ENCODE measurements at regions not wholly inside any gene's neighbourhood (a gene's known extent, or its start where the extent isn't known, plus 50 kb on each side); places are given as distances from the start of the nearest gene placed in this dataset.

GRCh38 chr13:34502011-34502410 lies 440.1 kb upstream of the NBEA start:
- no peak for TF ChIP-seq CTCF (IDR thresholded peaks at IDR 0.05; ENCODE audit: extremely low read depth, missing control alignments)
- DNase-seq (ENCODE audit: low spot score) = no peak

- TF ChIP-seq CTCF (IDR thresholded peaks at IDR 0.05; ENCODE audit: extremely low read depth, missing control alignments) = no peak
- no peak for DNase-seq (ENCODE audit: low spot score)
Observed at GRCh38 chr13:34502621-34503020, 439.4 kb upstream of the NBEA start.

DNA sequence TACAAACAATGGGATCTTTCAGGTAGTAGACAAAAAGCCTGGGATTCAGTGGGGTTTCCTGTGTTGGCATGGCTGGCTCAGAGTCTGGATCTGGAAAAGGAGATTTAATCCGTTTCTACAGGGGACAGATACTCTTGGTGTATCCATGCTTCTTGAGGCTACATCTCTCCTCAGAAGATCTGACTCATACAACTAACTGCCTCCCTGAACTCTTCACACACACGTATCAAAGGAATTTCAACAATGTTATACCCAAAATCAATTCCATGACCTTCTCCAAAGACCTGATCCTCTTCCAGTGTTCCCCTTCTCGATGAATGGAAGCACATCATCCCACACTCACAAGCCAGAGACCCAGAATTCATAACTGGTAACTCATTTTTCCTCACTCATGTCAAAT lies 435.3 kb upstream of the NBEA start:
- no peak for TF ChIP-seq CTCF (IDR thresholded peaks at IDR 0.05; ENCODE audit: extremely low read depth, missing control alignments)
- DNase-seq (ENCODE audit: low spot score) = no peak

GRCh38 chr13:34507630-34508029 lies 434.4 kb upstream of the NBEA start:
- no peak for DNase-seq (ENCODE audit: low spot score)
- no peak for TF ChIP-seq CTCF (IDR thresholded peaks at IDR 0.05; ENCODE audit: extremely low read depth, missing control alignments)

DNA sequence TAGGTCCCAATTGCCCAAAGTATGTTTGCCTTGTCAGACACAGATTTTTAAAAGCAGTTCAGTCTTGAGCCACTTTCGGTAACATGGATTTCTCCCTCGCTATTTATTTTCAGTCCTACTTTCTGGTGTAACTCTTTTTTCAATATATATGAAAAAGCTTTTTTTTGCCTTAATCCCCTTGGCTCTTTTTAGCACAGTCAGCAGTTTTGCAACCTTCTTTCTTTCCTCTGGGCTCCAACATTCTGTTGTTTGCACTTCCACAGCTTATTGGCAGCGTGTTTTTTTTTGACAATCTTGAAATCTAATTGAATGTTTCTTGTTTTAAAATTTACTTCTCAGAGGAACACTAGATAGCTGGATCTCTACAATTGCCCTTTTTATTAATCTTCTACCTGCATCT lies 429.3 kb upstream of the NBEA start:
- no peak for DNase-seq (ENCODE audit: low spot score)
- TF ChIP-seq CTCF (IDR thresholded peaks at IDR 0.05; ENCODE audit: extremely low read depth, missing control alignments) = no peak

- DNase-seq (ENCODE audit: low spot score) = no peak
- TF ChIP-seq CTCF (IDR thresholded peaks at IDR 0.05; ENCODE audit: extremely low read depth, missing control alignments) = no peak
Observed at GRCh38 chr13:34513526-34513925, 428.5 kb upstream of the NBEA start.

DNA sequence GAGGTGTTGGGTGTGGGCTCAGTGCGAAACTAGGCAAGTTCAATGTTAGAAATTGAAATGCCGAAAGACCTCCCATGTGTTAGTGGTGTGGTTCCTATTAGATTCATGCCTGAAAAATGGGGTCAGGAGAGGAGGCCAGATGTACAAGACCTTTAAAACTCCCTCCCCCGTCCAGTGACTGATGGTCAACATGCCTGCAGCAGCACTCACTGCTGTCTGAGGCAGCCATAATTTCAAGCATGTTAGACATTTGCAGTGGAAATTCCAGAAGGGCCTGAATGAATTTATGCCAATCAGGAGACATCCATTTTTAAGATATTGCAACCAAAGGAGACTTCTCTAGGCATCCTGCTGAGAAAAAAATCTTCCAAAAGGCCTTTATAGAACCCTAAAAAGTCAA lies 426.9 kb upstream of the NBEA start:
- DNase-seq (ENCODE audit: low spot score) = no peak
- no peak for TF ChIP-seq CTCF (IDR thresholded peaks at IDR 0.05; ENCODE audit: extremely low read depth, missing control alignments)
